ENCODE measurements at regions not wholly inside any gene's neighbourhood (a gene's known extent, or its start where the extent isn't known, plus 50 kb on each side); places are given as distances from the start of the nearest gene placed in this dataset.

DNA sequence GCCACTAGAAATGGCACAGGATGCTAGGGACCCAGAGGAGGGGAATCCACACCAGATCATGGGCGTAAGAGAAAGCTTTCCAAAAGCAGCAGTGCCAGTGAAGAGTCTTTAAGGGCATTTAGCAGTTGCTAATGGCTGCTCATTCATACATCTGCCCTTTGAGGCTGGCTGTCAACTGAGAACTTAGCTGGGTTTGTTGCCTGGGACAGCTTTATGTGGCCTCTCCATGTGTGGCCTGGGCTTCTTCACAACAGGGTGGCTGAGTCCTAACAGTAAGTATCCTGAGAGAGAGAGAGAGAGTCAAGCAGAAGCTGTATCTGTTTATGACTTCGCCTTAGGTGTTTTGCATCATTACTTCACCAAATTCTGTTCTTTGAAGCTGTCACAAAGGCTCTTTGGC is 286.1 kb upstream of the KCNJ16 start:
- H3K36me3 ChIP-seq (ENCODE audit: low read depth, missing control alignments): no peaks in the 10 kb centered on the region
- no peaks in the 10 kb centered on the region for H3K4me1 ChIP-seq
- TF ChIP-seq POLR2A (IDR thresholded peaks at IDR 0.05) (no peak), CTCF (IDR thresholded peaks at IDR 0.05) (no peak)
- H3K4me3 ChIP-seq: no peak overlapping the region
- H3K9me3 ChIP-seq: no peaks in the 10 kb centered on the region
- 95 to 100% methylated on average over 2 of the region's 2 CpGs for WGBS, 2 donors
- intact Hi-C loops (cut with DNase I; ENCODE audit: low total_unique reads): no loop called here
- DNase-seq: no peak
- H3K27me3 ChIP-seq: no peaks in the 10 kb centered on the region
- H3K27ac ChIP-seq: no peak overlapping the region

DNA sequence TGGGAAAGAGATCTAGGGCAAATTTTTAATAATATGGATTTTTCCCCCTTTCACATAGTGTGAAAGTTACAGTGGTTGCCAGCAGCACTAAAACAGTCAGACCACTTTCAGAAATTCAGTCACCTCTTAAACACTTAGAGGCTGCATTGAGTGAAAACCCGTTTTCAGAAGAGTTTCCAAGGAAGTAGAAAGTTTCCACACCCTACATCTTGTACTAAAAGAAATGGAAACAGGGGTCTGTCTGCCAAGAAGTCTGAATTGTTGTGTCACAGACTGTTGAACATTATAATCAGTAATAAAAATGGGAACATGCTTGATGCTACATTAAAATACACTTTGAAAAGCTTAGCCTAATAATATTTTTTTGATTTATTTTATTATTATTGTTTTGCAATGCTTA is 278.9 kb upstream of the KCNJ16 start:
- Histone ChIP-seq H3K4me1 (no peaks in the 10 kb centered on the region), H3K27me3 (no peaks in the 10 kb centered on the region), H3K27ac (no peak overlapping the region), H3K36me3 (ENCODE audit: low read depth, missing control alignments) (no peaks in the 10 kb centered on the region), H3K4me3 (no peak overlapping the region), H3K9me3 (no peaks in the 10 kb centered on the region)
- TF ChIP-seq POLR2A (IDR thresholded peaks at IDR 0.05) (no peak), CTCF (IDR thresholded peaks at IDR 0.05) (no peak)
- WGBS, 2 donors: 26 to 50% methylated on average over 1 of the region's 1 CpG
- intact Hi-C loops (cut with DNase I; ENCODE audit: low total_unique reads): no loop called here
- DNase-seq: no peak

- no peaks in the 10 kb centered on the region for H3K4me1 ChIP-seq
- no peak overlapping the region for H3K27ac ChIP-seq
- no peak for DNase-seq
- TF ChIP-seq POLR2A (IDR thresholded peaks at IDR 0.05) (no peak), CTCF (IDR thresholded peaks at IDR 0.05) (no peak)
- no peaks in the 10 kb centered on the region for H3K36me3 ChIP-seq (ENCODE audit: low read depth, missing control alignments)
- intact Hi-C loops (cut with DNase I; ENCODE audit: low total_unique reads): no loop called here
- no peak overlapping the region for H3K4me3 ChIP-seq
- no peaks in the 10 kb centered on the region for H3K27me3 ChIP-seq
- no peaks in the 10 kb centered on the region for H3K9me3 ChIP-seq
- 91% methylated on average over 3 of the region's 3 CpGs; no CpG with 5 or more reads in 1 of the 2 donors for WGBS, 2 donors
These were observed 274.2 kb upstream of the KCNJ16 start for GRCh38 chr17:69800870-69801269.

- H3K27me3 ChIP-seq: no peaks in the 10 kb centered on the region
- H3K27ac ChIP-seq: no peak overlapping the region
- no peak for DNase-seq
- 90 to 93% methylated on average over 2 to 3 of the region's 3 CpGs for WGBS, 2 donors
- TF ChIP-seq CTCF (IDR thresholded peaks at IDR 0.05) (no peak), POLR2A (IDR thresholded peaks at IDR 0.05) (no peak)
- no peaks in the 10 kb centered on the region for H3K4me1 ChIP-seq
- no peaks in the 10 kb centered on the region for H3K36me3 ChIP-seq (ENCODE audit: low read depth, missing control alignments)
- intact Hi-C loops (cut with DNase I; ENCODE audit: low total_unique reads): no loop called here
- no peaks in the 10 kb centered on the region for H3K9me3 ChIP-seq
- no peak overlapping the region for H3K4me3 ChIP-seq
These were observed 273.7 kb upstream of the KCNJ16 start for GRCh38 chr17:69801368-69801767.

GRCh38 chr17:69802045-69802740 is 272.8 kb upstream of the KCNJ16 start:
- no peaks in the 10 kb centered on the region for H3K9me3 ChIP-seq
- 91 to 100% methylated on average over 1 to 5 of the region's 5 CpGs for WGBS, 2 donors
- intact Hi-C loops (cut with DNase I; ENCODE audit: low total_unique reads): no loop called here
- DNase-seq: no peak
- H3K36me3 ChIP-seq (ENCODE audit: low read depth, missing control alignments): no peaks in the 10 kb centered on the region
- no peaks in the 10 kb centered on the region for H3K27me3 ChIP-seq
- TF ChIP-seq POLR2A (IDR thresholded peaks at IDR 0.05): no peak
- TF ChIP-seq CTCF (IDR thresholded peaks at IDR 0.05): no peak
- H3K27ac ChIP-seq: no peak overlapping the region
- H3K4me1 ChIP-seq: no peaks in the 10 kb centered on the region
- no peak overlapping the region for H3K4me3 ChIP-seq

Measured in testis (tissue), 2 donors.